K562 (cell line): ENCODE measurements at regions not wholly inside any gene's neighbourhood (a gene's known extent, or its start where the extent isn't known, plus 50 kb on each side); places are given as distances from the start of the nearest gene placed in this dataset.

ENCODE experiments used
- ATAC-seq: fragments of 200-7000 bp; cut with Tn5 transposase; 3 replicates; pipeline ENCODE4 v1.9.1; 2020; ENCODE audit warnings: moderate library complexity
- BruUV-seq: library from RNA; stranded (reverse); fragments of 400-500 nt; replicated peaks from 2 replicates; lab custom pipeline; 2021; lab: Mats Ljungman, UMichigan
- CTCF ChIA-PET: fragments of 300-600 bp; formaldehyde crosslinking; extraction: SDS; loops from one replicate; lab custom pipeline; 2021; ENCODE audit warnings: low intra/inter-chr PET ratio; lab: Yijun Ruan, JAX
- POLR2A ChIA-PET: fragments of 300-600, 350-650 bp; sonication (Branson Sonifier 250); formaldehyde crosslinking; extraction: SDS; loops from one replicate; lab custom pipeline; 2021; ENCODE audit warnings: antibody characterized with exemption, inconsistent platforms; lab: Yijun Ruan, JAX
- DNase-seq, 4 experiments: peaks; one replicate each; pipeline versions ENCODE4 v3.0.0 to v3.0.0-alpha.2; 2011 to 2018; ENCODE audit warnings: low spot score in 3 of 4, mixed read lengths in 3 of 4; ENCODE audit errors: extremely low read depth in 1 of 4
- FAIRE-seq: peaks from 2 replicates; lab custom pipeline; 2011; peaks lifted over from hg19 to GRCh38; lab: Jason Lieb, UNC
- H2AFZ ChIP-seq: 2 replicates; pipeline ENCODE4 v1.6.0; 2011; ENCODE audit warnings: low read depth, low read length, control low read depth, inconsistent platforms
- H3K27ac ChIP-seq: fragments of 200-600 bp; 3 replicates; pipeline ENCODE4 v1.8.0; 2011; ENCODE audit warnings: low read depth, mild to moderate bottlenecking, control low read depth, inconsistent platforms, low read length, moderate library complexity, mixed read lengths; ENCODE audit errors: extremely low read depth
- H3K27me3 ChIP-seq, 2 experiments: fragments of 300-600 bp in 1 of 2; 2 replicates in 1 of 2; 3 replicates in 1 of 2; pipeline versions ENCODE4 v1.6.0 to v1.8.0; 2011; ENCODE audit warnings: inconsistent platforms in 2 of 2, low read length in 2 of 2, mild to moderate bottlenecking in 1 of 2, mixed read lengths in 1 of 2, moderate library complexity in 1 of 2; ENCODE audit not compliant: control insufficient read depth in 2 of 2, insufficient read depth in 2 of 2
- H3K36me3 ChIP-seq: fragments of 300-600 bp; 3 replicates; pipeline ENCODE4 v1.8.0; 2011; ENCODE audit warnings: mild to moderate bottlenecking, low read length, inconsistent platforms; ENCODE audit not compliant: control insufficient read depth, insufficient read depth
- H3K4me1 ChIP-seq, 2 experiments: fragments of 200-600 bp in 1 of 2; replicated peaks in 1 of 2; 2 replicates in 1 of 2; 3 replicates in 1 of 2; pipeline versions ENCODE4 v1.5.1 to v1.8.0; 2011; ENCODE audit warnings: inconsistent platforms in 2 of 2, low read length in 2 of 2, mild to moderate bottlenecking in 1 of 2, mixed read lengths in 1 of 2, moderate library complexity in 1 of 2; ENCODE audit not compliant: control insufficient read depth in 2 of 2, insufficient read depth in 2 of 2
- H3K4me2 ChIP-seq: 2 replicates; pipeline ENCODE4 v1.6.1; 2011; ENCODE audit warnings: low read length, control low read depth, inconsistent platforms, mixed read lengths; ENCODE audit not compliant: insufficient read depth
- H3K4me3 ChIP-seq: fragments of 200-600 bp; sonication (generic), shearing (Covaris generic); 2 replicates; pipeline ENCODE4 v1.5.1; 2016; ENCODE audit warnings: control low read depth, inconsistent platforms
- H3K79me2 ChIP-seq: fragments of 200-600 bp; 3 replicates; pipeline ENCODE4 v1.8.0; 2011; ENCODE audit warnings: low read length, inconsistent platforms; ENCODE audit not compliant: control insufficient read depth, insufficient read depth
- H3K9ac ChIP-seq, 2 experiments: 2 replicates each; pipeline versions ENCODE4 v1.6.0 to v1.6.1; 2011; ENCODE audit warnings: low read depth in 2 of 2, low read length in 2 of 2, control low read depth in 1 of 2, inconsistent platforms in 1 of 2, mild to moderate bottlenecking in 1 of 2, mixed read lengths in 1 of 2; ENCODE audit not compliant: insufficient read depth in 1 of 2
- H3K9me1 ChIP-seq: one replicate; pipeline ENCODE4 v1.6.0; 2011; ENCODE audit warnings: inconsistent platforms, mild to moderate bottlenecking, low read length, moderate library complexity; ENCODE audit not compliant: control insufficient read depth, insufficient read depth
- H3K9me3 ChIP-seq: replicated peaks from 2 replicates; pipeline ENCODE4 v1.5.1; 2011; ENCODE audit warnings: low read depth, low read length, inconsistent platforms; ENCODE audit not compliant: control insufficient read depth, insufficient read depth
- H4K20me1 ChIP-seq: replicated peaks from 2 replicates; pipeline ENCODE4 v1.6.1; 2011; ENCODE audit warnings: low read length, inconsistent platforms, mixed read lengths; ENCODE audit not compliant: control insufficient read depth, insufficient read depth
- ZNF561 ChIP-seq: fragments of 450-650 bp; formaldehyde crosslinking; conservative IDR thresholded peaks from 2 replicates; pipeline ENCODE4 v1.4.0; 2020; ENCODE audit warnings: mild to moderate bottlenecking, moderate library complexity
- WGBS: fragments of 100-300 bp; shearing (Covaris generic); methylation state at CpG from one replicate; pipeline ENCODE4 v1.1.6; 2016; ENCODE audit warnings: low coverage, mixed read lengths; ENCODE audit not compliant: insufficient coverage; ENCODE audit errors: missing lambda C conversion rate; 5-methylcytosine and 5-hydroxymethylcytosine counted together
- in situ Hi-C: fragments of 300-500 bp; cut with MboI; formaldehyde crosslinking; loops from 4 replicates; pipeline ENCODE4 v1.15.0; 2018; ENCODE audit warnings: inconsistent platforms, mixed read lengths
- intact Hi-C: fragments of 100-400 bp; cut with micrococcal nuclease; formaldehyde crosslinking; loops from 2 replicates; pipeline ENCODE4 v1.14.2; 2022
- TF ChIP-seq, protein P1 (sequence below): sonication (generic); IDR thresholded peaks from 2 replicates; pipeline ENCODE4 v1.6.1; 2016
- TF ChIP-seq, protein P2 (sequence below), 2 experiments: fragments of 450-650 bp in 1 of 2; sonication (generic) in 1 of 2; formaldehyde crosslinking; conservative IDR thresholded peaks; 2 replicates each; pipeline versions ENCODE4 v1.4.0 to v1.8.1; 2020 to 2022; ENCODE audit warnings: mild to moderate bottlenecking in 1 of 2, missing genetic modification reagents in 1 of 2

DNA sequence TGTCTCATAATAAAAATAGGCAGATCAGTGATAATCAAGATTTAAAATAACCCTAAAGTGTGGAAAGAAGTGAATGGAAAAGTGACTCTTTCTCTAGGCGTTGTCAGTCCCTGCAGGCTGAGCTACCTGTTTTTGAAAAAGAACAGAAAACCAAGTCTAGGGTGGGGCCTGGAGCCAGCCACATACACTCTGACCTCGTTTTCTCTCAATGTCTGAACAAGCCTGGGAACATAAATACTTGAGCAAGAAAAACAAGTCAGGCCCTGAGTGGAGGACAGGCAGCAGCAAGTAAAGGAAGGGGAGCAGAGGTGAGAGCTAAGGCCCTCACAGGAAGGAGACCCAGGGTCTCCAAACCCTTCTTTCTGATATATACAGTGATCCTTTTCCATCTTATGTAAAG lies 91.7 kb upstream of the HPF1 start (continued):
- TF ChIP-seq, protein P1, sequence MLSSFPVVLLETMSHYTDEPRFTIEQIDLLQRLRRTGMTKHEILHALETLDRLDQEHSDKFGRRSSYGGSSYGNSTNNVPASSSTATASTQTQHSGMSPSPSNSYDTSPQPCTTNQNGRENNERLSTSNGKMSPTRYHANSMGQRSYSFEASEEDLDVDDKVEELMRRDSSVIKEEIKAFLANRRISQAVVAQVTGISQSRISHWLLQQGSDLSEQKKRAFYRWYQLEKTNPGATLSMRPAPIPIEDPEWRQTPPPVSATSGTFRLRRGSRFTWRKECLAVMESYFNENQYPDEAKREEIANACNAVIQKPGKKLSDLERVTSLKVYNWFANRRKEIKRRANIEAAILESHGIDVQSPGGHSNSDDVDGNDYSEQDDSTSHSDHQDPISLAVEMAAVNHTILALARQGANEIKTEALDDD: no peak

DNA sequence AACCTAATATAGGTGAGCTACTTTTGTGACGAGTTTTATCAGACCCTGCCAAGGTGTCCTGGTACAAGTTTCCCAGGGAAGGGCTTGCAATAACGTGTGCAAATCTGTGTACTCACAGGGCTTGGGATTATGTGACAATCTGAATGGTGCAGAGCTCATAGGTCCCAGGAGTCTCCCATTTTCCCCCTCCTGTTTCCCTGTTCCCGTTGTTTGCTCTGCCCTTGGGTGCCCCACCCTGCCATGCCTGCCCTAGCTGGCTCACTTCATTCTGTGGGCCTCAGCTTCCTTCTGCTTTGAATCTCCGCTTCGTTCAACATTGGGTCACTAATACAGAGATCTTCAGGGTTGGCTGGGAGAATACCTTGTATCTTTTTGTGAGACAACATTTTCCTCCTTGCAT lies 90.3 kb upstream of the HPF1 start:
- no peak overlapping the region for H3K9ac ChIP-seq
- H3K9me1 ChIP-seq: no peaks in the 10 kb centered on the region
- WGBS: 0% methylated on average over 5 of the region's 5 CpGs
- H3K4me3 ChIP-seq: no peak overlapping the region
- no peaks in the 10 kb centered on the region for H3K9me3 ChIP-seq
- intact Hi-C loops: no loop called here
- no TSS peak for BruUV-seq
- ChIA-PET CTCF (no interaction called here), POLR2A (no interaction called here)
- no peak for FAIRE-seq
- H3K4me2 ChIP-seq: no peak overlapping the region
- no peak for ATAC-seq
- TF ChIP-seq ZNF561 (CRISPR knock-in tag): no peak
- TF ChIP-seq, protein P2, sequence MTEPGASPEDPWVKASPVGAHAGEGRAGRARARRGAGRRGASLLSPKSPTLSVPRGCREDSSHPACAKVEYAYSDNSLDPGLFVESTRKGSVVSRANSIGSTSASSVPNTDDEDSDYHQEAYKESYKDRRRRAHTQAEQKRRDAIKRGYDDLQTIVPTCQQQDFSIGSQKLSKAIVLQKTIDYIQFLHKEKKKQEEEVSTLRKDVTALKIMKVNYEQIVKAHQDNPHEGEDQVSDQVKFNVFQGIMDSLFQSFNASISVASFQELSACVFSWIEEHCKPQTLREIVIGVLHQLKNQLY (CRISPR knock-in tag; conservative IDR thresholded peaks at IDR 0.05): no peak
- in situ Hi-C loops: no loop called here
- no peak overlapping the region for H3K27ac ChIP-seq
- no peak overlapping the region for H2AFZ ChIP-seq
- no peak for DNase-seq
- H3K4me1 ChIP-seq: no peaks in the 10 kb centered on the region
- no peaks in the 10 kb centered on the region for H4K20me1 ChIP-seq
- no peaks in the 10 kb centered on the region for H3K36me3 ChIP-seq
- H3K27me3 ChIP-seq: no peaks in the 10 kb centered on the region
- no peaks in the 10 kb centered on the region for H3K79me2 ChIP-seq
